H9 (cell line): ENCODE measurements at regions not wholly inside any gene's neighbourhood (a gene's known extent, or its start where the extent isn't known, plus 50 kb on each side); places are given as distances from the start of the nearest gene placed in this dataset.

Source experiments
- DNase-seq: peaks from one replicate; pipeline ENCODE4 v3.0.0-alpha.2; 2017
- H2AFZ ChIP-seq: one replicate; pipeline ENCODE4 v1.6.1; 2013; ENCODE audit warnings: mild to moderate bottlenecking, low read length, control low read depth, moderate library complexity
- H2AK5ac ChIP-seq: 2 replicates; pipeline ENCODE4 v1.6.1; 2013; ENCODE audit warnings: low read length, control low read depth, mixed read lengths; ENCODE audit not compliant: insufficient read length
- H2BK120ac ChIP-seq: one replicate; pipeline ENCODE4 v1.6.1; 2013; ENCODE audit warnings: low read depth, mild to moderate bottlenecking, low read length, control low read depth, inconsistent platforms; ENCODE audit not compliant: poor library complexity, severe bottlenecking
- H2BK12ac ChIP-seq: 2 replicates; pipeline ENCODE4 v1.6.1; 2013; ENCODE audit warnings: low read length, control low read depth, mixed read lengths, low read depth; ENCODE audit not compliant: insufficient read length
- H2BK15ac ChIP-seq: 2 replicates; pipeline ENCODE4 v1.6.1; 2013; ENCODE audit warnings: low read depth, low read length, control low read depth
- H2BK20ac ChIP-seq: one replicate; pipeline ENCODE4 v1.6.1; 2013; ENCODE audit warnings: low read depth, mild to moderate bottlenecking, low read length, control low read depth, inconsistent platforms; ENCODE audit not compliant: poor library complexity, severe bottlenecking
- H2BK5ac ChIP-seq: 2 replicates; pipeline ENCODE4 v1.6.1; 2013; ENCODE audit warnings: low read length, control low read depth, mixed read lengths; ENCODE audit not compliant: insufficient read length
- H3K14ac ChIP-seq: 2 replicates; pipeline ENCODE4 v1.6.1; 2013; ENCODE audit warnings: low read length, control low read depth; ENCODE audit not compliant: insufficient read depth
- H3K18ac ChIP-seq: 2 replicates; pipeline ENCODE4 v1.6.1; 2013; ENCODE audit warnings: low read depth, mild to moderate bottlenecking, mixed read lengths, low read length, control low read depth; ENCODE audit not compliant: insufficient read length
- H3K23ac ChIP-seq: 2 replicates; pipeline ENCODE4 v1.6.1; 2013; ENCODE audit warnings: low read length, control low read depth, mixed read lengths, low read depth; ENCODE audit not compliant: insufficient read length
- H3K23me2 ChIP-seq: 2 replicates; pipeline ENCODE4 v1.6.1; 2013; ENCODE audit warnings: low read depth, mild to moderate bottlenecking, mixed read lengths, low read length, control low read depth; ENCODE audit not compliant: insufficient read length, poor library complexity, severe bottlenecking
- H3K27ac ChIP-seq: 2 replicates; pipeline ENCODE4 v1.5.1; 2013; ENCODE audit warnings: low read length, control low read depth, mixed read lengths, low read depth; ENCODE audit not compliant: insufficient read length
- H3K27me3 ChIP-seq: 2 replicates; pipeline ENCODE4 v1.6.1; 2013; ENCODE audit warnings: low read length, control low read depth, inconsistent platforms; ENCODE audit not compliant: insufficient read depth
- H3K4ac ChIP-seq: 2 replicates; pipeline ENCODE4 v1.6.1; 2013; ENCODE audit warnings: low read depth, mild to moderate bottlenecking, control low read depth, inconsistent platforms, low read length, moderate library complexity
- H3K4me1 ChIP-seq: 2 replicates; pipeline ENCODE4 v1.6.1; 2013; ENCODE audit warnings: low read length, control low read depth, inconsistent platforms; ENCODE audit not compliant: insufficient read depth
- H3K4me2 ChIP-seq: 2 replicates; pipeline ENCODE4 v1.6.1; 2013; ENCODE audit warnings: low read length, control low read depth, mixed read lengths; ENCODE audit not compliant: insufficient read length, insufficient read depth
- H3K56ac ChIP-seq: 2 replicates; pipeline ENCODE4 v1.6.1; 2013; ENCODE audit warnings: low read depth, mild to moderate bottlenecking, mixed read lengths, low read length, control low read depth; ENCODE audit not compliant: insufficient read length
- H3K79me1 ChIP-seq: 2 replicates; pipeline ENCODE4 v1.6.1; 2013; ENCODE audit warnings: low read depth, mild to moderate bottlenecking, moderate library complexity, low read length, control low read depth, inconsistent platforms; ENCODE audit not compliant: insufficient read depth, poor library complexity, severe bottlenecking
- H3K79me2 ChIP-seq: 2 replicates; pipeline ENCODE4 v1.6.1; 2013; ENCODE audit warnings: low read length, control low read depth, inconsistent platforms; ENCODE audit not compliant: insufficient read depth
- H3K9ac ChIP-seq: 2 replicates; pipeline ENCODE4 v1.6.1; 2013; ENCODE audit warnings: low read length, control low read depth, mixed read lengths; ENCODE audit not compliant: insufficient read length; ENCODE audit errors: extremely low read depth
- H3K9me3 ChIP-seq: one replicate; pipeline ENCODE4 v1.6.1; 2013; ENCODE audit warnings: low read depth, low read length, inconsistent platforms; ENCODE audit not compliant: control insufficient read depth
- H3T11ph ChIP-seq: one replicate; pipeline ENCODE4 v1.6.1; 2013; ENCODE audit warnings: mild to moderate bottlenecking, low read length, control low read depth, inconsistent platforms
- H4K20me1 ChIP-seq: one replicate; pipeline ENCODE4 v1.6.1; 2013; ENCODE audit not compliant: control insufficient read depth, insufficient read length, insufficient read depth
- H4K5ac ChIP-seq: 2 replicates; pipeline ENCODE4 v1.6.1; 2013; ENCODE audit warnings: low read depth, mild to moderate bottlenecking, mixed read lengths, low read length, control low read depth; ENCODE audit not compliant: insufficient read length
- H4K8ac ChIP-seq: replicated peaks from 2 replicates; pipeline ENCODE4 v1.6.1; 2013; ENCODE audit warnings: low read length, control low read depth, mixed read lengths, low read depth; ENCODE audit not compliant: insufficient read length
- H4K91ac ChIP-seq: 2 replicates; pipeline ENCODE4 v1.6.1; 2013; ENCODE audit warnings: low read depth, mild to moderate bottlenecking, moderate library complexity, mixed read lengths, low read length, control low read depth; ENCODE audit not compliant: insufficient read length
- H3K27ac Mint-ChIP-seq, 3 experiments: 2 replicates in 2 of 3; 3 replicates in 1 of 3; pipeline ENCODE4 v1.8.0; 2020 to 2021; ENCODE audit warnings: mixed read lengths in 3 of 3, mild to moderate bottlenecking in 1 of 3, moderate library complexity in 1 of 3
- H3K27me3 Mint-ChIP-seq: 2 replicates; pipeline ENCODE4 v1.8.0; 2021; ENCODE audit warnings: low read depth, mild to moderate bottlenecking, moderate library complexity, mixed read lengths
- H3K36me3 Mint-ChIP-seq, 3 experiments: 2 replicates in 2 of 3; 3 replicates in 1 of 3; pipeline ENCODE4 v1.8.0; 2020 to 2021; ENCODE audit warnings: low read depth in 3 of 3, mixed read lengths in 3 of 3; ENCODE audit not compliant: insufficient read depth in 1 of 3
- H3K4me1 Mint-ChIP-seq, 2 experiments: 2 replicates each; pipeline ENCODE4 v1.8.0; 2020; ENCODE audit warnings: mixed read lengths in 2 of 2
- H3K4me3 Mint-ChIP-seq, 2 experiments: 2 replicates in 1 of 2; 3 replicates in 1 of 2; pipeline ENCODE4 v1.8.0; 2020 to 2021; ENCODE audit warnings: mild to moderate bottlenecking in 2 of 2, mixed read lengths in 2 of 2, moderate library complexity in 1 of 2
- H3K9me3 Mint-ChIP-seq, 2 experiments: 2 replicates in 1 of 2; 3 replicates in 1 of 2; pipeline ENCODE4 v1.8.0; 2020; ENCODE audit warnings: mild to moderate bottlenecking in 2 of 2, mixed read lengths in 2 of 2, moderate library complexity in 1 of 2
- WGBS: extraction: QIAGEN DNeasy Blood & Tissue Kit; methylation state at CpG from one replicate; pipeline ENCODE4 v1.1.7; 2013; ENCODE audit warnings: missing lambda C conversion rate, low lambda C conversion rate, mixed read lengths; ENCODE audit not compliant: insufficient read length; ENCODE audit errors: extremely low coverage; 5-methylcytosine and 5-hydroxymethylcytosine counted together
- TF ChIP-seq, protein P1 (sequence below): fragments of 200-600 bp; sonication (generic); conservative IDR thresholded peaks from 3 replicates; pipeline ENCODE4 v1.8.0; 2021; ENCODE audit warnings: antibody characterized with exemption, mild to moderate bottlenecking

DNA sequence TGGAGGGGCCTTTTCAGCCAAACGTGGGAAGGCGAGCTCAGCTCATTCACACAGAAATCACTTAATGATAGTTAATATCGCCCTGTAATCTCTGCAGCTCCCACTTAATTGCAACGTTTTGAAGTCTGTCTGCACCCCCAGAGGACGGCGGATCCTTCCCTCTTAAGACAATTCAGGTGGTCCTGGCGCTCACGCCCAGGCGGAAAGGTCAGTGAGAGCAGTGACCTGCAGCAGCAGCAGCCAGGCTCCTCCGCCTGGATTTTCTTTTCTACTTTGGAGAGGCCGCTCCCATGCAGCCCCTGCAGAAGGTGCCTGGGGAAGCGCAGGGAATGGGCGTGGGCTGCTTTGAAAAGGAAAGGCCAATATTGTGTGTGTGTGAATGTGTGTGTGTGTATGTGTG lies 400.9 kb upstream of the IRX1 start:
- H3T11ph ChIP-seq: no peak overlapping the region
- no peak overlapping the region for H3K23ac ChIP-seq
- TF ChIP-seq, protein P1, sequence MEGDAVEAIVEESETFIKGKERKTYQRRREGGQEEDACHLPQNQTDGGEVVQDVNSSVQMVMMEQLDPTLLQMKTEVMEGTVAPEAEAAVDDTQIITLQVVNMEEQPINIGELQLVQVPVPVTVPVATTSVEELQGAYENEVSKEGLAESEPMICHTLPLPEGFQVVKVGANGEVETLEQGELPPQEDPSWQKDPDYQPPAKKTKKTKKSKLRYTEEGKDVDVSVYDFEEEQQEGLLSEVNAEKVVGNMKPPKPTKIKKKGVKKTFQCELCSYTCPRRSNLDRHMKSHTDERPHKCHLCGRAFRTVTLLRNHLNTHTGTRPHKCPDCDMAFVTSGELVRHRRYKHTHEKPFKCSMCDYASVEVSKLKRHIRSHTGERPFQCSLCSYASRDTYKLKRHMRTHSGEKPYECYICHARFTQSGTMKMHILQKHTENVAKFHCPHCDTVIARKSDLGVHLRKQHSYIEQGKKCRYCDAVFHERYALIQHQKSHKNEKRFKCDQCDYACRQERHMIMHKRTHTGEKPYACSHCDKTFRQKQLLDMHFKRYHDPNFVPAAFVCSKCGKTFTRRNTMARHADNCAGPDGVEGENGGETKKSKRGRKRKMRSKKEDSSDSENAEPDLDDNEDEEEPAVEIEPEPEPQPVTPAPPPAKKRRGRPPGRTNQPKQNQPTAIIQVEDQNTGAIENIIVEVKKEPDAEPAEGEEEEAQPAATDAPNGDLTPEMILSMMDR: no peak
- no peak overlapping the region for H2BK5ac ChIP-seq
- no peak overlapping the region for H3K4me2 ChIP-seq
- H3K4ac ChIP-seq: no peak overlapping the region
- H3K27ac Mint-ChIP-seq: no peak overlapping the region; a peak in 1 of 7 replicates
- no peak overlapping the region for H2BK120ac ChIP-seq
- H3K4me1 ChIP-seq: no peaks in the 10 kb centered on the region
- H3K4me3 Mint-ChIP-seq: no peak overlapping the region
- no peaks in the 10 kb centered on the region for H3K36me3 Mint-ChIP-seq
- no peak overlapping the region for H2BK20ac ChIP-seq
- no peak overlapping the region for H4K8ac ChIP-seq
- H3K23me2 ChIP-seq: peaks cover 9% of the 10 kb centered on the region
- H2BK12ac ChIP-seq: no peak overlapping the region
- no peak overlapping the region for H3K14ac ChIP-seq
- H2AFZ ChIP-seq: no peak overlapping the region
- H4K20me1 ChIP-seq: no peaks in the 10 kb centered on the region
- peaks cover 47 to 52% of the 10 kb centered on the region in 2 experiments for H3K4me1 Mint-ChIP-seq
- H3K27me3 Mint-ChIP-seq: peaks cover 31% of the 10 kb centered on the region
- no peak overlapping the region for H4K91ac ChIP-seq
- H3K79me2 ChIP-seq: no peaks in the 10 kb centered on the region
- WGBS: no CpG with 5 or more reads among the region's 13 CpGs
- no peak overlapping the region for H3K18ac ChIP-seq
- H3K9me3 ChIP-seq: no peaks in the 10 kb centered on the region
- no peak overlapping the region for H3K27ac ChIP-seq
- no peak overlapping the region for H4K5ac ChIP-seq
- no peak overlapping the region for H2AK5ac ChIP-seq
- H3K79me1 ChIP-seq: no peaks in the 10 kb centered on the region
- H3K9me3 Mint-ChIP-seq: no peaks in the 10 kb centered on the region; a peak in 1 of 5 replicates
- no peak overlapping the region for H2BK15ac ChIP-seq
- no peak overlapping the region for H3K9ac ChIP-seq
- H3K56ac ChIP-seq: no peak overlapping the region
- DNase-seq: no peak
- H3K27me3 ChIP-seq: no peaks in the 10 kb centered on the region; the same call in 1 of the 2 replicates
